Suprapubic skin (tissue), 4 donors: ENCODE measurements at regions not wholly inside any gene's neighbourhood (a gene's known extent, or its start where the extent isn't known, plus 50 kb on each side); places are given as distances from the start of the nearest gene placed in this dataset.

ENCODE experiments used
- DNase-seq, 2 donors: peaks; one replicate each; pipeline ENCODE4 v3.0.0-alpha.2; 2019; ENCODE audit warnings: low spot score in 2 of 2
- H3K27ac ChIP-seq: fragments of 200-600 bp; sonication (generic); one replicate; pipeline ENCODE4 v1.5.1; 2019
- H3K27me3 ChIP-seq: fragments of 200-600 bp; sonication (generic); one replicate; pipeline ENCODE4 v1.5.1; 2019
- H3K36me3 ChIP-seq: fragments of 200-600 bp; sonication (generic); one replicate; pipeline ENCODE4 v1.5.1; 2019
- H3K4me1 ChIP-seq: fragments of 200-600 bp; sonication (generic); one replicate; pipeline ENCODE4 v1.5.1; 2019
- H3K4me3 ChIP-seq: fragments of 200-600 bp; sonication (generic); one replicate; pipeline ENCODE4 v1.5.1; 2019; ENCODE audit warnings: mild to moderate bottlenecking
- H3K9me3 ChIP-seq: fragments of 200-600 bp; sonication (generic); one replicate; pipeline ENCODE4 v1.5.1; 2019
- CTCF ChIP-seq, 2 donors: fragments of 200-600 bp in 1 of 2; fragments of 450-650 bp in 1 of 2; sonication (generic) in 1 of 2; IDR thresholded peaks; one replicate each; pipeline ENCODE4 v1.5.1; 2016 to 2019; ENCODE audit warnings: antibody characterized with exemption in 2 of 2, mild to moderate bottlenecking in 1 of 2, moderate library complexity in 1 of 2
- EP300 ChIP-seq: sonication (generic); formaldehyde crosslinking; IDR thresholded peaks from one replicate; pipeline ENCODE4 v1.6.1; 2017; ENCODE audit warnings: antibody characterized with exemption
- POLR2A ChIP-seq, 2 donors: fragments of 450-650 bp; IDR thresholded peaks; one replicate each; pipeline ENCODE4 v1.6.1; 2017; ENCODE audit warnings: antibody characterized with exemption in 2 of 2, mild to moderate bottlenecking in 2 of 2, moderate library complexity in 2 of 2
- POLR2AphosphoS5 ChIP-seq, 3 donors: sonication (generic); formaldehyde crosslinking; IDR thresholded peaks; one replicate each; pipeline ENCODE4 v1.6.1; 2017; ENCODE audit warnings: antibody characterized with exemption in 3 of 3
- WGBS: methylation state at CpG from one replicate; pipeline ENCODE4 v1.1.5; 2018; 5-methylcytosine and 5-hydroxymethylcytosine counted together

DNA sequence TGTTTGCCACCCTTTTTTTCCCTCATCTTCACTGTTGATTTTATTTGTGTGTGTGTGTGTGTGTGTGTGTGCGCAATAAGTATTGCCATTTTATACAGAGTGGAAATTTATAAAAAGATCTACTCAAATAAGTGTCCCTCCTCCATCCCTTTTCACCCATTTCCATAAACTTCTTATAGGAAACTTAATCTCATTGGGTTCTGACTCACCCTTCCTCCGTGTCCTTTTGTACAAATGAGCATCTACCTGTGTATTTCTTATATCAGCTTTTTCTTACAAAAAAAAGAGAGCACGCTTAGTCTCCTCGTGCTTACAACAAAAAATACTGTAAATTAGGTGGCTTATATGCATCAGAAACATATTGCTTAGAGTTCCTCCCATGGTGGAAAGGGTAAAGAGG lies 711.2 kb upstream of the CDH7 start:
- WGBS, result 91% methylated on average over 4 of the region's 4 CpGs
- H3K27me3 ChIP-seq, result no peaks in the 10 kb centered on the region
- H3K36me3 ChIP-seq, result no peaks in the 10 kb centered on the region
- H3K4me3 ChIP-seq, result no peak overlapping the region
- no peak for DNase-seq
- no peak overlapping the region for H3K27ac ChIP-seq
- TF ChIP-seq EP300 (no peak), POLR2A (IDR thresholded peaks at IDR 0.05) (no peak), POLR2AphosphoS5 (IDR thresholded peaks at IDR 0.05) (no peak), CTCF (IDR thresholded peaks at IDR 0.05) (no peak)
- no peaks in the 10 kb centered on the region for H3K9me3 ChIP-seq
- no peaks in the 10 kb centered on the region for H3K4me1 ChIP-seq

- H3K27me3 ChIP-seq, result no peaks in the 10 kb centered on the region
- H3K9me3 ChIP-seq, result no peaks in the 10 kb centered on the region
- WGBS, result 28% methylated on average over 3 of the region's 3 CpGs
- no peak overlapping the region for H3K4me3 ChIP-seq
- no peak for DNase-seq
- H3K27ac ChIP-seq, result no peak overlapping the region
- H3K4me1 ChIP-seq, result no peaks in the 10 kb centered on the region
- TF ChIP-seq POLR2AphosphoS5 (IDR thresholded peaks at IDR 0.05) (no peak), POLR2A (IDR thresholded peaks at IDR 0.05) (no peak), CTCF (IDR thresholded peaks at IDR 0.05) (no peak), EP300 (no peak)
- H3K36me3 ChIP-seq, result no peaks in the 10 kb centered on the region
Measured at GRCh38 chr18:65035701-65036100, 715.1 kb upstream of the CDH7 start.

DNA sequence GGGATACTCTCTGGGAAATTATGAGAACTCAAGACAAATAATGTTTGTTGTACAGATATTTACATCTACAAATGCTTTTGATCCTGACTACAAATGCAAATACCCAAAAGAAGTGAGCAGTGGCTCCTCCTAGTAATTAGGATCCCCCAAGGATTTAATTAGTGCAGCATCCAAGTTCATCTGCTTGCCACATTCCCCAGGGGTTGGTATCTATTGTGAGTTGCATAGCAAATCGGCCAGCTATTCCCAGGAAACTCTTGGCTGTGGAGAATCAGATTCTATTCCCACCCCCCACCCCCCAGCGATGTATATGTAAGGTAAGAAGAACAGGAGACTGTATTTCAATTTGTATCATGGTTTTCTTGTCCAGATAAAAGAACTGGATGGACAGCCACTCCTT lies 725.1 kb upstream of the CDH7 start:
- Histone ChIP-seq H3K4me1 (no peaks in the 10 kb centered on the region), H3K9me3 (no peaks in the 10 kb centered on the region), H3K36me3 (no peaks in the 10 kb centered on the region), H3K4me3 (no peak overlapping the region), H3K27ac (no peak overlapping the region), H3K27me3 (no peaks in the 10 kb centered on the region)
- DNase-seq, result no peak
- 72% methylated on average over 2 of the region's 2 CpGs for WGBS
- no peak for TF ChIP-seq POLR2AphosphoS5 (IDR thresholded peaks at IDR 0.05)
- TF ChIP-seq CTCF (IDR thresholded peaks at IDR 0.05), result no peak
- no peak for TF ChIP-seq EP300
- TF ChIP-seq POLR2A (IDR thresholded peaks at IDR 0.05), result no peak

GRCh38 chr18:65021021-65021420 lies 729.8 kb upstream of the CDH7 start:
- Histone ChIP-seq H3K27me3 (no peaks in the 10 kb centered on the region), H3K4me3 (no peak overlapping the region), H3K4me1 (no peaks in the 10 kb centered on the region), H3K9me3 (no peaks in the 10 kb centered on the region), H3K36me3 (no peaks in the 10 kb centered on the region), H3K27ac (no peak overlapping the region)
- 32% methylated on average over 2 of the region's 2 CpGs for WGBS
- TF ChIP-seq POLR2AphosphoS5 (IDR thresholded peaks at IDR 0.05), result no peak
- no peak for TF ChIP-seq POLR2A (IDR thresholded peaks at IDR 0.05)
- TF ChIP-seq CTCF (IDR thresholded peaks at IDR 0.05), result no peak
- TF ChIP-seq EP300, result no peak
- DNase-seq, result no peak

DNA sequence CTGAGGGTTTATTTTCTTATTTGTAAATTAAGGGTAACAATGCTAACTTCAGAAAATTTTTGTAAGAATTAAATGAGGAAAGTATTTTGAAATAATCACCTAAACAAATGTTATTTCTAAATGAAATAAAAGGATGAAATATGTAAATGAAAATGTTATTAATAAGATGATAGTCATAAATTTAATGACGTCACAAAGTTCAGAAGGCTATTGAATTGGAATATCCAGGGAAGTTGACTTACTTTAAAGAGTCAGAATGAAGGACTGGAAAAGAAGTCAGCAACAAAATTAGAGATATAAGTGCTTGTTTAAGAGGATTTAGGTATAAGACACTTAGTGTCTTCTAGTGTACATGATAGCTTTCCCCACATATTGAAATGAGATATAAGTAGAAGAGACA lies 732.6 kb upstream of the CDH7 start:
- TF ChIP-seq CTCF (IDR thresholded peaks at IDR 0.05), result no peak
- no peak for TF ChIP-seq EP300
- TF ChIP-seq POLR2AphosphoS5 (IDR thresholded peaks at IDR 0.05), result no peak
- no peak for TF ChIP-seq POLR2A (IDR thresholded peaks at IDR 0.05)
- no peaks in the 10 kb centered on the region for H3K27me3 ChIP-seq
- no peak overlapping the region for H3K27ac ChIP-seq
- no peaks in the 10 kb centered on the region for H3K9me3 ChIP-seq
- 90% methylated on average over 1 of the region's 1 CpG for WGBS
- no peaks in the 10 kb centered on the region for H3K4me1 ChIP-seq
- no peak for DNase-seq
- no peak overlapping the region for H3K4me3 ChIP-seq
- no peaks in the 10 kb centered on the region for H3K36me3 ChIP-seq
